A673 (cell line): ENCODE measurements at regions not wholly inside any gene's neighbourhood (a gene's known extent, or its start where the extent isn't known, plus 50 kb on each side); places are given as distances from the start of the nearest gene placed in this dataset.

Source experiments
- BruUV-seq: library from RNA; stranded (reverse); fragments of 400-500 nt; replicated peaks from 2 replicates; lab custom pipeline; 2021; lab: Mats Ljungman, UMichigan
- CTCF ChIA-PET: fragments of 300-600 bp; sonication (Branson Sonifier 250); formaldehyde crosslinking; loops from one replicate; lab custom pipeline; 2022; ENCODE audit warnings: antibody characterized with exemption; lab: Charles Lee
- POLR2A ChIA-PET: fragments of 300-600 bp; sonication (Branson Sonifier 250); formaldehyde crosslinking; loops from one replicate; lab custom pipeline; 2022; ENCODE audit warnings: antibody characterized with exemption; ENCODE audit not compliant: low non-redundant PET; lab: Charles Lee
- DNase-seq: peaks from one replicate; pipeline ENCODE4 v3.0.0-alpha.2; 2015; ENCODE audit warnings: low spot score
- H3K27ac ChIP-seq: fragments of 200-600 bp; sonication (generic); 2 replicates; pipeline ENCODE4 v1.5.1; 2016; ENCODE audit warnings: mixed run types, low read depth, mild to moderate bottlenecking, mixed read lengths, antibody characterized with exemption, low read length; ENCODE audit not compliant: poor library complexity, severe bottlenecking
- H3K27me3 ChIP-seq: fragments of 200-600 bp; sonication (generic); replicated peaks from 2 replicates; pipeline ENCODE4 v1.6.1; 2017; ENCODE audit warnings: mixed run types, low read depth, mild to moderate bottlenecking, mixed read lengths, antibody characterized with exemption, low read length; ENCODE audit not compliant: insufficient read depth, poor library complexity
- H3K36me3 ChIP-seq: fragments of 200-600 bp; sonication (generic); 2 replicates; pipeline ENCODE4 v1.6.1; 2016; ENCODE audit warnings: mixed run types, mild to moderate bottlenecking, mixed read lengths, antibody characterized with exemption, low read length; ENCODE audit not compliant: insufficient read depth, poor library complexity, severe bottlenecking
- H3K4me1 ChIP-seq: fragments of 200-600 bp; sonication (generic); 2 replicates; pipeline ENCODE4 v1.6.1; 2017; ENCODE audit warnings: mixed run types, mild to moderate bottlenecking, mixed read lengths, antibody characterized with exemption, low read length; ENCODE audit not compliant: insufficient read depth, poor library complexity, severe bottlenecking
- H3K4me3 ChIP-seq: fragments of 200-600 bp; sonication (generic); 2 replicates; pipeline ENCODE4 v1.5.1; 2016; ENCODE audit warnings: low read depth, mixed run types, mild to moderate bottlenecking, mixed read lengths, low read length; ENCODE audit not compliant: poor library complexity, severe bottlenecking
- H3K9me3 ChIP-seq: fragments of 200-600 bp; sonication (generic); 2 replicates; pipeline ENCODE4 v1.6.1; 2016; ENCODE audit warnings: mixed run types, low read depth, mild to moderate bottlenecking, mixed read lengths, antibody characterized with exemption, low read length; ENCODE audit not compliant: poor library complexity, severe bottlenecking
- CTCF ChIP-seq: fragments of 300-800, 200-600 bp; sonication (generic); conservative IDR thresholded peaks from 2 replicates; pipeline ENCODE4 v1.5.1; 2017; ENCODE audit warnings: low read depth, mild to moderate bottlenecking, antibody characterized with exemption, low read length, moderate library complexity, mixed read lengths
- EZH2 ChIP-seq: fragments of 200-600 bp; sonication (generic); IDR thresholded peaks from 2 replicates; pipeline ENCODE4 v1.6.1; 2017; ENCODE audit warnings: borderline replicate concordance, low read depth, mild to moderate bottlenecking, mixed read lengths, antibody characterized with exemption, low read length; ENCODE audit not compliant: poor library complexity, severe bottlenecking
- intact Hi-C: fragments of 100-400 bp; cut with micrococcal nuclease; formaldehyde crosslinking; loops from one replicate; pipeline ENCODE4 v1.10.0; 2022; ENCODE audit not compliant: unreplicated experiment

GRCh38 chr17:45718791-45719190 is 65.3 kb upstream of the CRHR1 start:
- Histone ChIP-seq H3K36me3 (no peaks in the 10 kb centered on the region), H3K9me3 (no peaks in the 10 kb centered on the region), H3K27me3 (no peaks in the 10 kb centered on the region), H3K4me3 (no peak overlapping the region), H3K4me1 (no peaks in the 10 kb centered on the region), H3K27ac (no peak overlapping the region)
- POLR2A ChIA-PET, result no interaction called here
- TF ChIP-seq CTCF, result no peak
- TF ChIP-seq EZH2, result no peak
- DNase-seq, result no peak
- intact Hi-C loops, result no loop called here
- no TSS peak for BruUV-seq
- CTCF ChIA-PET, result no interaction called here

DNA sequence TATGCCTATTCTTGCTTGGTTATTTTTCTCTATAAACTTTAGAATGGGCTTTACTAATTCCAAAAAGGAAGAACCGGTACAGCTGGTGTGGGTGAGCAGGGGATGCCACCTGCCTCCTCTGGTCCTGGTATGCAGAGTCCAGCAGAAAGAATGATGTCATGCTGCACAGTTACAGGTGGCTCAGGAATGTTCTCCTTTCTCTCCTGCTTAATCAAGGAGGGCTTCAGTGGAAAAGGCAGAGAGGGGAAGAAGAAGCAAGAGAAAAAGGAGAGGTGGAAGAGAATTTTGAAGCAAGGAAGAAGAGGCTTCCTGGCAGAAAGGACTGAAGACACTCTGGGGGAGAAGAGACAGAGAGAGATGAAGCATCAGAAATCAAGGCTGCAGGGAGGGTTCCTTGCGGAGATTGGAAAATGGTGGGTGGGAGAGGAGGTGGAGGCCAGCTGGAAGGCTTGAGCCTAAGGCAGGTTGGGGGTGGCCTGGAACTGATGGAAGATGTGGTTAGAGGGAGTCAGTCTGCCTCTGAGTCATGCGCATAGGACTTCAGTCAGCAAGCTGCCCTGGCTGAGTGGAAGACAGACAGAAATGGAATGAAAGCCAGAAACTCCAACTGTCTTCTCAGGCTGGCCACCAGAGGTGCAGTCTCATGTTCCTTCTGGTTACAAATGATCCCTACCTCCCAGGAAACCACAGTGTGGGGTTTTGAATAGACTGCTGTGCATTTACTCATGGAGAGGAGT is 64.6 kb upstream of the CRHR1 start:
- ChIA-PET POLR2A (no interaction called here), CTCF (interaction anchor here (0.6 kb wide), 1 partner anchor 61 kb away, joined by 3 read pairs; no protein-coding TSS in a partner anchor)
- TF ChIP-seq CTCF (0 out of 2 replicates have a peak, but pooled peaks have one; percentile 25), EZH2 (no peak)
- Histone ChIP-seq H3K27ac (no peak overlapping the region), H3K36me3 (no peaks in the 10 kb centered on the region), H3K9me3 (no peaks in the 10 kb centered on the region), H3K27me3 (no peaks in the 10 kb centered on the region), H3K4me1 (no peaks in the 10 kb centered on the region), H3K4me3 (no peak overlapping the region)
- intact Hi-C loops, result no loop called here
- no TSS peak for BruUV-seq
- DNase-seq, result peak; percentile 12

DNA sequence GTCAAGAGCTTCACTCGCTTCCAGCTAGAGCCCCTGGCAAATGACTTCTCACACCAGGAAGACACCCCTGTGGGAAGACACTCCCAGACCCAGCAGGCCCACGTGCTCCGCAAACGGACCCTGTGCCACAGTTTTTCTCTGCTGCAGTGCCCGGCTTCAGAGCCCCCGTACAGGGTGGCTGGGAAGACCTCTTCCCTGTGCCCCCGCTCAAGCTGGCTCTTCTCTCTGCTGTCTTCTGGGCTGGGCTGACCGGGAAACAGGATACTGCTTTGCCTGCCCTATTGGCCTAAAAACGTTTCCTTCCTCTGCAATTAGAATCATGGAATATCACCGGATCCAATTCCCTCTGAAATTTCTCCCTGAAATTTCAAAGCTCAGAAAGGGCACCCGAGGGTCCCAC is 63.7 kb upstream of the CRHR1 start:
- H3K4me1 ChIP-seq, result no peaks in the 10 kb centered on the region
- ChIA-PET POLR2A (no interaction called here), CTCF (no interaction called here)
- no peaks in the 10 kb centered on the region for H3K9me3 ChIP-seq
- no peak overlapping the region for H3K27ac ChIP-seq
- TF ChIP-seq CTCF (no peak), EZH2 (no peak)
- no peak overlapping the region for H3K4me3 ChIP-seq
- intact Hi-C loops, result no loop called here
- no peak for DNase-seq
- H3K36me3 ChIP-seq, result no peaks in the 10 kb centered on the region
- no TSS peak for BruUV-seq
- no peaks in the 10 kb centered on the region for H3K27me3 ChIP-seq
